Liver (tissue), 3 donors: ENCODE measurements at regions not wholly inside any gene's neighbourhood (a gene's known extent, or its start where the extent isn't known, plus 50 kb on each side); places are given as distances from the start of the nearest gene placed in this dataset.

Source experiments
- GABPA ChIP-seq, 2 donors: IDR thresholded peaks in 1 of 2; conservative IDR thresholded peaks in 1 of 2; 2 replicates each; pipeline ENCODE4 v1.6.1; 2016; ENCODE audit warnings: antibody characterized with exemption in 2 of 2, mild to moderate bottlenecking in 1 of 2, moderate library complexity in 1 of 2
- HNF4A ChIP-seq, 2 donors: conservative IDR thresholded peaks; 2 replicates each; pipeline ENCODE4 v1.6.1; 2016; ENCODE audit warnings: antibody characterized with exemption in 2 of 2, mild to moderate bottlenecking in 2 of 2
- REST ChIP-seq: IDR thresholded peaks from 2 replicates; pipeline ENCODE4 v1.6.1; 2016; ENCODE audit warnings: antibody characterized with exemption, mild to moderate bottlenecking
- TAF1 ChIP-seq: conservative IDR thresholded peaks from 2 replicates; pipeline ENCODE4 v1.6.1; 2016; ENCODE audit warnings: antibody characterized with exemption, mild to moderate bottlenecking
- TF ChIP-seq, protein P1 (sequence below): fragments of 150-350 bp; IDR thresholded peaks from 2 replicates; pipeline ENCODE4 v1.5.1; 2017; ENCODE audit warnings: improper control_type of control experiment, low read depth, low read length; ENCODE audit not compliant: missing input control
- TF ChIP-seq, protein P2 (sequence below): IDR thresholded peaks from 2 replicates; pipeline ENCODE4 v1.6.1; 2016; ENCODE audit warnings: antibody characterized with exemption
- donor health status: healthy.
- donor health status: healthy.

DNA sequence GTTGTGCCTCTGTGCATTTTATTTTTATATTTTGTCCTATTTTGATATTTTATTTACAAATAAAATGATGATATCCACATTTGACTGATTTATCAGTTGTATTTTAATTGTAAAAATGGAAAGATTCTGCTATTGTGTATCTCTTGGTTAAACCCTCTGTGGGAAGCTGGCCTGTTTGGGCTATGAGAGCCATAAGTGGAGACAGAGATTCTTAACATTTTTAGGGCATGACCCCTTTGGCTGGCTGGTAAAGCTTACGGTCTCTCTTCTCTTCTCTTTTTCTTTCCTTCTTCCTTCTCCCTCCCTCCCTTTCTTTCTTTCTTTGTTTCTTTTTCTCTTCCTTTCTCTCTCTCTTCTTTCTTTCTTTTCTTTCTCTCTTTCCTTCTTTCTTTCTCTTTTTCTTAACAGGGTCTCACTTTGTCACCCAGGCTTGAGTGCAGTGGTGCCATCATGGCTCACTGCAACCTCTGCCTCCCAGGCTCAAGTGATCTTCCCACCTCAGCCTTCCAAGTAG is 172.3 kb upstream of the CDYL start:
- TF ChIP-seq, protein P1, sequence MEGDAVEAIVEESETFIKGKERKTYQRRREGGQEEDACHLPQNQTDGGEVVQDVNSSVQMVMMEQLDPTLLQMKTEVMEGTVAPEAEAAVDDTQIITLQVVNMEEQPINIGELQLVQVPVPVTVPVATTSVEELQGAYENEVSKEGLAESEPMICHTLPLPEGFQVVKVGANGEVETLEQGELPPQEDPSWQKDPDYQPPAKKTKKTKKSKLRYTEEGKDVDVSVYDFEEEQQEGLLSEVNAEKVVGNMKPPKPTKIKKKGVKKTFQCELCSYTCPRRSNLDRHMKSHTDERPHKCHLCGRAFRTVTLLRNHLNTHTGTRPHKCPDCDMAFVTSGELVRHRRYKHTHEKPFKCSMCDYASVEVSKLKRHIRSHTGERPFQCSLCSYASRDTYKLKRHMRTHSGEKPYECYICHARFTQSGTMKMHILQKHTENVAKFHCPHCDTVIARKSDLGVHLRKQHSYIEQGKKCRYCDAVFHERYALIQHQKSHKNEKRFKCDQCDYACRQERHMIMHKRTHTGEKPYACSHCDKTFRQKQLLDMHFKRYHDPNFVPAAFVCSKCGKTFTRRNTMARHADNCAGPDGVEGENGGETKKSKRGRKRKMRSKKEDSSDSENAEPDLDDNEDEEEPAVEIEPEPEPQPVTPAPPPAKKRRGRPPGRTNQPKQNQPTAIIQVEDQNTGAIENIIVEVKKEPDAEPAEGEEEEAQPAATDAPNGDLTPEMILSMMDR, result no peak
- TF ChIP-seq REST (no peak), TAF1 (no peak), HNF4A (conservative IDR thresholded peaks at IDR 0.05) (no peak), GABPA (IDR thresholded peaks at IDR 0.05 in 1 of 2, conservative IDR thresholded peaks at IDR 0.05 in 1 of 2) (no peak)
- TF ChIP-seq, protein P2, sequence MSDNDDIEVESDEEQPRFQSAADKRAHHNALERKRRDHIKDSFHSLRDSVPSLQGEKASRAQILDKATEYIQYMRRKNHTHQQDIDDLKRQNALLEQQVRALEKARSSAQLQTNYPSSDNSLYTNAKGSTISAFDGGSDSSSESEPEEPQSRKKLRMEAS, result no peak
